SU-DHL-6 (cell line): ENCODE measurements at regions not wholly inside any gene's neighbourhood (a gene's known extent, or its start where the extent isn't known, plus 50 kb on each side); places are given as distances from the start of the nearest gene placed in this dataset.
"Not testable (repeated sequence)": the region's sequence is repeated elsewhere in the genome, so short reads cannot be mapped to it uniquely, and the experiment has no call there.

Experiments
- H2AFZ ChIP-seq: fragments of 200-600 bp; sonication (generic); 2 replicates; pipeline ENCODE4 v1.6.1; 2014; ENCODE audit warnings: low read depth, mild to moderate bottlenecking, moderate library complexity, mixed read lengths, antibody characterized with exemption, low read length; ENCODE audit not compliant: severe bottlenecking
- H3F3A ChIP-seq: fragments of 200-600 bp; shearing (Covaris generic); 2 replicates; pipeline ENCODE4 v1.6.0; 2016; ENCODE audit warnings: antibody characterized with exemption, mild to moderate bottlenecking; ENCODE audit not compliant: insufficient read depth
- H3K27ac ChIP-seq: fragments of 200-600 bp; sonication (generic); 2 replicates; pipeline ENCODE4 v1.5.1; 2016; ENCODE audit warnings: low read depth, mild to moderate bottlenecking, low read length, moderate library complexity, mixed read lengths
- H3K27me3 ChIP-seq: fragments of 200-600 bp; sonication (generic), shearing (Covaris generic); 2 replicates; pipeline ENCODE4 v1.6.0; 2014; ENCODE audit warnings: mild to moderate bottlenecking, low read length
- H3K36me3 ChIP-seq: fragments of 200-600 bp; sonication (generic); 2 replicates; pipeline ENCODE4 v1.6.1; 2014; ENCODE audit warnings: mild to moderate bottlenecking, low read length, mixed read lengths
- H3K4me2 ChIP-seq: fragments of 300-600, 200-600 bp; shearing (Covaris generic), sonication (generic); 2 replicates; pipeline ENCODE4 v1.6.0; 2014; ENCODE audit warnings: low read length, low read depth, mild to moderate bottlenecking; ENCODE audit not compliant: poor library complexity, severe bottlenecking
- H3K4me3 ChIP-seq: fragments of 200-600 bp; sonication (generic); 2 replicates; pipeline ENCODE4 v1.5.1; 2014; ENCODE audit warnings: antibody characterized with exemption, low read length, mild to moderate bottlenecking, mixed read lengths; ENCODE audit not compliant: insufficient read depth, poor library complexity, severe bottlenecking
- H3K79me2 ChIP-seq: fragments of 200-600 bp; sonication (generic); 2 replicates; pipeline ENCODE4 v1.6.1; 2014; ENCODE audit warnings: mild to moderate bottlenecking, low read length, moderate library complexity; ENCODE audit not compliant: insufficient read depth
- H3K9ac ChIP-seq: fragments of 200-600 bp; sonication (generic); 2 replicates; pipeline ENCODE4 v1.7.0; 2014; ENCODE audit warnings: mild to moderate bottlenecking, low read length
- H3K9me2 ChIP-seq: fragments of 200-600 bp; sonication (generic); replicated peaks from 2 replicates; pipeline ENCODE4 v1.6.1; 2014; ENCODE audit warnings: low read length; ENCODE audit not compliant: insufficient read depth
- H3K9me3 ChIP-seq: fragments of 200-600 bp; sonication (generic); 2 replicates; pipeline ENCODE4 v1.6.1; 2014; ENCODE audit warnings: low read length, mixed read lengths; ENCODE audit not compliant: insufficient read depth
- H4K20me1 ChIP-seq: fragments of 200-600 bp; sonication (generic); 2 replicates; pipeline ENCODE4 v1.6.1; 2014; ENCODE audit warnings: low read depth, mild to moderate bottlenecking, antibody characterized with exemption, low read length, moderate library complexity, mixed read lengths
- CTCF ChIP-seq: fragments of 200-600 bp; sonication (generic); IDR thresholded peaks from one replicate; pipeline ENCODE4 v1.5.1; 2017; ENCODE audit warnings: antibody characterized with exemption, mild to moderate bottlenecking, low read length, moderate library complexity; ENCODE audit not compliant: insufficient read depth, poor library complexity, severe bottlenecking
- EZH2phosphoT487 ChIP-seq: fragments of 200-600 bp; sonication (generic), shearing (Covaris generic); conservative IDR thresholded peaks from 2 replicates; pipeline ENCODE4 v1.6.1; 2018; ENCODE audit warnings: mild to moderate bottlenecking, antibody characterized with exemption, low read length, moderate library complexity, mixed read lengths

GRCh38 chr4:123530357-123530756, 133.8 kb downstream of the SPRY1 start:
- Histone ChIP-seq H3K4me3 (no peak overlapping the region), H3K4me2 (no peak overlapping the region), H3F3A (no peaks in the 10 kb centered on the region), H3K79me2 (no peaks in the 10 kb centered on the region), H3K27me3 (no peaks in the 10 kb centered on the region), H3K9me2 (no peaks in the 10 kb centered on the region), H3K36me3 (no peaks in the 10 kb centered on the region), H3K27ac (no peak overlapping the region), H3K9me3 (no peaks in the 10 kb centered on the region), H3K9ac (no peak overlapping the region), H2AFZ (no peak overlapping the region), H4K20me1 (no peaks in the 10 kb centered on the region)
- TF ChIP-seq EZH2phosphoT487 = no peak
- no peak for TF ChIP-seq CTCF

- H3K4me2 ChIP-seq = no peak overlapping the region
- no peak overlapping the region for H3K4me3 ChIP-seq
- no peaks in the 10 kb centered on the region for H3K9me3 ChIP-seq
- no peak overlapping the region for H3K9ac ChIP-seq
- H3K36me3 ChIP-seq = no peaks in the 10 kb centered on the region
- no peaks in the 10 kb centered on the region for H3K27me3 ChIP-seq
- no peaks in the 10 kb centered on the region for H3F3A ChIP-seq
- TF ChIP-seq EZH2phosphoT487 (no peak), CTCF (no peak)
- no peaks in the 10 kb centered on the region for H3K79me2 ChIP-seq
- H3K27ac ChIP-seq = no peak overlapping the region
- no peaks in the 10 kb centered on the region for H4K20me1 ChIP-seq
- H3K9me2 ChIP-seq = no peaks in the 10 kb centered on the region
- no peak overlapping the region for H2AFZ ChIP-seq
Measured at GRCh38 chr4:123535037-123535748, 138.6 kb downstream of the SPRY1 start.

- no peaks in the 10 kb centered on the region for H3F3A ChIP-seq
- no peaks in the 10 kb centered on the region for H4K20me1 ChIP-seq
- H3K79me2 ChIP-seq = no peaks in the 10 kb centered on the region
- no peak overlapping the region for H3K4me2 ChIP-seq
- H3K9me2 ChIP-seq = no peaks in the 10 kb centered on the region
- TF ChIP-seq EZH2phosphoT487 (no peak), CTCF (no peak)
- H3K9ac ChIP-seq = no peak overlapping the region
- no peaks in the 10 kb centered on the region for H3K27me3 ChIP-seq
- H3K36me3 ChIP-seq = no peaks in the 10 kb centered on the region
- no peak overlapping the region for H2AFZ ChIP-seq
- no peak overlapping the region for H3K27ac ChIP-seq
- H3K9me3 ChIP-seq = no peaks in the 10 kb centered on the region
- H3K4me3 ChIP-seq = no peak overlapping the region
Measured at GRCh38 chr4:123536225-123536624, 139.6 kb downstream of the SPRY1 start.

- H3F3A ChIP-seq, H3K79me2 ChIP-seq, H4K20me1 ChIP-seq, H3K9me2 ChIP-seq, H3K4me3 ChIP-seq, H2AFZ ChIP-seq, H3K27me3 ChIP-seq, H3K27ac ChIP-seq, H3K36me3 ChIP-seq, H3K9me3 ChIP-seq, H3K9ac ChIP-seq, H3K4me2 ChIP-seq: not testable (repeated sequence)
Measured at GRCh38 chr4:123537906-123538402, 141.4 kb downstream of the SPRY1 start.
